HG03378 (cell line): ENCODE measurements at regions not wholly inside any gene's neighbourhood (a gene's known extent, or its start where the extent isn't known, plus 50 kb on each side); places are given as distances from the start of the nearest gene placed in this dataset.
"Not testable (repeated sequence)": the region's sequence is repeated elsewhere in the genome, so short reads cannot be mapped to it uniquely, and the experiment has no call there.

Source experiments
- ATAC-seq: cut with Tn5 transposase; IDR thresholded peaks from one replicate; pipeline ENCODE4 v1.9.1; 2021; ENCODE audit warnings: mild to moderate bottlenecking, moderate library complexity; ENCODE audit not compliant: unreplicated experiment

GRCh38 chr5:159493696-159494095, 163.4 kb upstream of the IL12B start:
- ATAC-seq, result no peak

- ATAC-seq, result no peak
Observed at GRCh38 chr5:159496773-159497172, 166.5 kb upstream of the IL12B start.

- no peak for ATAC-seq
Observed at GRCh38 chr5:159497221-159497620, 166.9 kb upstream of the IL12B start.

GRCh38 chr5:159498630-159499029, 168.3 kb upstream of the IL12B start:
- ATAC-seq, result no peak

GRCh38 chr5:159502116-159502515, 171.8 kb upstream of the IL12B start:
- ATAC-seq, result not testable (repeated sequence)

GRCh38 chr5:159503236-159503635, 172.9 kb upstream of the IL12B start:
- ATAC-seq, result no peak

- ATAC-seq, result no peak
Observed at GRCh38 chr5:159504106-159504856, 174.0 kb upstream of the IL12B start.

GRCh38 chr5:159504857-159505304, 174.6 kb upstream of the IL12B start:
- ATAC-seq, result no peak

- ATAC-seq, result no peak
Observed at GRCh38 chr5:159507055-159507454, 176.8 kb upstream of the IL12B start.

GRCh38 chr5:159507661-159508060, 177.4 kb upstream of the IL12B start:
- ATAC-seq, result no peak

- ATAC-seq, result no peak
Observed at GRCh38 chr5:159508344-159508743, 178.1 kb upstream of the IL12B start.

GRCh38 chr5:159509002-159509660, 178.8 kb upstream of the IL12B start:
- ATAC-seq, result no peak

- no peak for ATAC-seq
Observed at GRCh38 chr5:159510282-159510681, 180.0 kb upstream of the IL12B start.

GRCh38 chr5:159511570-159511969, 181.3 kb upstream of the IL12B start:
- no peak for ATAC-seq

- no peak for ATAC-seq
Observed at GRCh38 chr5:159512064-159512463, 181.8 kb upstream of the IL12B start.

GRCh38 chr5:159514229-159514810, 184.0 kb upstream of the IL12B start:
- no peak for ATAC-seq

- no peak for ATAC-seq
Observed at GRCh38 chr5:159515197-159515596, 184.9 kb upstream of the IL12B start.

- peak; percentile 90 for ATAC-seq
Observed at GRCh38 chr5:159515909-159516415, 185.7 kb upstream of the IL12B start.

GRCh38 chr5:159518371-159518770, 188.1 kb upstream of the IL12B start:
- ATAC-seq, result no peak

- no peak for ATAC-seq
Observed at GRCh38 chr5:159519365-159519764, 189.1 kb upstream of the IL12B start.

- ATAC-seq, result no peak
Observed at GRCh38 chr5:159522841-159523240, 192.6 kb upstream of the IL12B start.

GRCh38 chr5:159524279-159524678, 194.0 kb upstream of the IL12B start:
- not testable (repeated sequence) for ATAC-seq
